ENCODE measurements at regions not wholly inside any gene's neighbourhood (a gene's known extent, or its start where the extent isn't known, plus 50 kb on each side); places are given as distances from the start of the nearest gene placed in this dataset.

DNA sequence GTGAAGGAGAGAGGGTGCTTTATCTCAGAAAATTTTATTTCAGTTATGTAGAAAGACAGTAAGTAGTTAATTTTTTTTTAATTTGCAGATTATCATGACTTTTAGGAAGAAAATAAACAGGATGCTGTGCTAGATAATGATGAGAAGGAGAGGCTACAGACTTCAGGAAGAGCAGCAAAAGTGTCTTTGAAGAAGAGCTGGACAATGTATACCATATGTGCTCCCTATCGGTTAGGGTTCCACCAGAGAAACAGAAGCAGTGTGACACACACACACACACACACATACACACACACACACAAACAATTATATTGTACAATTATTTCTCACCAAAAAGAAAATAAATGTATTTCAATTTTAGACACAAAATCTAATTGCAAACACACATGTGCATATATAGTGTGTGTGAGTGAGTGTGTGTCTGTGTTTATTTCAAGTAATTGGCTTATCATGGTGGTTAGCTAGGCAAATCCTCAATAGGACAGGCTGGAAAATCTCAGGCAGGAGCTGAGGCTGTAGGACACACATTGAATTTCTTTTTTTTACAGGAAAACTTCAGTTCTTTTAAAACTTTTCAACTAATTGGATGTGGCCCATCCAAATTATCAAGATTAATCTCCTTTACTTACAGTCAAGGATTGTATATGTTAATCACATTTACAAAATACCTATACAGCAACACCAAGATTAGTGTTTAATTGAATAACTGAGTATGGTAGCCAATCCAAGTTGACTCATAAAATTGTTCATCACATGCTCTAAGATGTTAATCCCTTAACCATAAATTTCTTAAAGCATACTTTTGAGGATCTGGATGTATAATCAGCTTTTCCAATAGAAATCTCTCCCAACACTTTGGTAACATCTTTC, 235.8 kb upstream of the DCN start:
- DNase-seq = no peak

DNA sequence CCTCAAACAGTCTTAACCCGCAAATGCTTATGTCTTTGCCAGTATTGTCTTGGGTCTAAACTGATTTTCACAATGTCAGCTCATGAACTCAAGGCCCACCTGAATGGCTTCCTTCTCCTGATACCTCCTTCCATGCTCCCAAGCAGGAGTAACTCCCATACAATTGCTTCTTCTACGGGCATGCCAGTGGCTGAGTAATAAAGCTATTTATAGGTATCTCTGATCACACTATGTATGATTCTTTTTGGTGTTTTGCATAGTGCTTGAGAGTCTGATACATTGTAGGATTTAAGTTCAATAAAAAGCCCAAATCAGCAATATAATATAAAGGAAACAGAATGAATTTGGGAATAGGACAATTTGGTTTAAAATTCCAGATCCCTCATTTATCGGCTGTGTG, 235.0 kb upstream of the DCN start:
- no peak for DNase-seq

DNA sequence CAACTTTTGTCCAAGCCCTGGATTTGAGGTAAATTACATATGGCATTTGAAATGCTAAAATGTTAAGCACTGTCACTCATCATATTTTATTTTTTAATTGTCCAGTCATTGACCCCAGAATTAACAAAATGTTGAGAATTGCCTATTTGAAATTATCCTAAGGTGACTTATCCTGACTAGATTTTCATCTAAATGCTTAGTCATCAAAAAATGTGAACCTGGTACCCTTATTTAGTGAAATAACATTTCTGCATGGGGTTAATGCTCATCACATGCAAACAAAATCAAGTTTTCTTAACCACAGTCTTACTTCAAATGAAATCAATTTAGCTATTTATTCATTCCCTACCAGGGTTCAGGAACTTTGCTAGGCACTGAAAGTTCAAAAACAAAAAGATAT, 232.0 kb upstream of the DCN start:
- no peak for DNase-seq

DNA sequence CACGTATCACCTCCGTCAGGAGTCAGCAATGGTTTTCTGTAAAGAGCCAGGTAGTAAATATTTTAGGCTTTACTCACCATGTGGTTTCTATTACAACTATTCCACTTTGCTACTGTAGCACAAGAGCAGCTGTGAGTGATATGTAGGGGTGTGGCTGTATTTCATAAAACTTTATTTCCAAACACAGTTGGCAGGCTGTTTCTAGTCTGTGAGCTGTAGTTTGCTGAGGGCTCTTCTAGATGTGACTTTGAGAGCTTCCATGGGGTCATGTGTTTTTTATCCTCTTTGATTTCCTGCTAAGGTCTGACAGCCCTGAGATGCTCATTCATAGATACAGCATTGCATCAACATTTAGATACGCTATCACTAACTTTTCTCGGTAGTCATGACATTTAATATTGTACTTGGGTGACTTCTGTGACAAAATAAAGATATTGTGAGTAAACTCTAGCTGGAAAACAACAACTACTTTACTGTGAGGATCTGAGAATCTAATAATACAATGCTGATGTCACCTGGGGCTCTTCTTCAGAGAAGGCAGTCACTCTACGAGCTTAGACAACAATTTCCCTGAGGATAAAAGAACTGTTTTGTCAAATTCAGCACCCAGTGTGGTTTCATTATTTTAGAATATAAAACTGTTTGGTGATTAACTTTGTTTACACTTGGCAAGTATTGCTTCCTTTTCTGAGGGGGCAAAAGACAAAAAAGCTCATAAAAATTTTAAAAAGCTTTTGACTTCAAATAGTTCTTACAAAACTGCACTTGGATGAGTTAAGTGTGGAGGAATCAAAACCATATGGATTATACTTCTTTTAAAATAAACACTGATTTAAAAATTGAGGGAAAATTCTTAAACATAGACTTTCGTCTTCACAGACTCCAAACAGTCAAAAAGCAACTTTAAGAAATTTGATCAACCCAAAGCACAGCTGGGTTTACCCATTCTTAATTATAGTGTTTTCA, 231.2 kb upstream of the DCN start:
- no peak for DNase-seq

DNA sequence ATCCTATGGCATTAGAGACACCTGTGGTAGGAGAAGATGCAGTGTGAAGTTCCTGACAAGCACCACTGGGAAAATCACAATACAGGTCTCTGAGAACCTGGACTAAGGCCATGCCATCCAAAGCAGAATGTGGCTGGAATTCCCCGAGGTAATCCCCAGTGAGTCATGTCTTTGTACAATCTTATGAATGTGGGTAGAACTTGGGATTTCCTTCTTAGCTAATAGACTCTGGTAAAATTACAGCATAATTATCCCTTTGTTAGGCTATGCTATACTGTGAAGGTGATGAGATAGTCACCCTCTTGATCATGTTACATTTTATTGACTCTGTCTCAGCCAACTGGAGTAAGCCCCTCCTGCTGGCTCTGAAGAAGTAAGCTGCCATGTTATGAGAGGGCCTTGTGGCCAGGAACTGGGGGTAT, 224.3 kb upstream of the DCN start:
- no peak for DNase-seq

DNA sequence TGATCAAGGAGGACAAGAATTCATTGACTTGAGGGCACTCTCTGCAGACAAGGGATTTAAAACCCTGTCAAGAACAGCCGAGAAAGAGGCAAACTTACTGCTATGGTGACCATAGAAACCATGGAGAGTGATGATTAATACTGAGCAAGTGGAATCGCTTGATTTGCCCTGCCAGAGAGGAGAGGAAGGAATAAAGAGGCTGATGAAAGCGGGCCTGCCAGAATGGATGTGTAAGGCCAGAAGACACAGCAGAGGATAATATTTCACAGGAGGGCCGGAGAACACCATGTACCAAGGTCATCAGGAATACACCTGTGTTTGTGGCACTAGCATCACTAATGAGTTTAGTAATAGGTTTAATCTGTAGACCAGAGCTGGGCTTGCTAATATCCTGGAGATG, 221.8 kb upstream of the DCN start:
- DNase-seq = no peak

DNA sequence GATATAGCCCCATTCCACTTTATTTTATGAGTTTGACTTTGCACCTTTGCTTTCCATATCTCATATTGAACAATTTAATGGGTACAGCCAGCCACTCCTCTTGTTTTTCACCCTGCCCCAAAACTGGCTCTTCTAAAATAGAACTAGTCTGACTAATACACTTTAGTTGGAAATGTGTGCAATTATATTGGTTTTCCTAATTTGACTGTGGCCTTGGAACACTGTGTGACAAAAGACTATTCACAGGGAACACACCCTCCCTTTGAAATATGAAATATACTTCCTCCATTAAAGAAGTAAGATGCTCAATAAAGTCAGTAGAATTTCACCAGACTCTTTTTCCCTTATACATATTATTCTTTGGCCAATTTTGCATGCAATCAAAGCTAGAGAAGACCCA, 218.6 kb upstream of the DCN start:
- no peak for DNase-seq

DNA sequence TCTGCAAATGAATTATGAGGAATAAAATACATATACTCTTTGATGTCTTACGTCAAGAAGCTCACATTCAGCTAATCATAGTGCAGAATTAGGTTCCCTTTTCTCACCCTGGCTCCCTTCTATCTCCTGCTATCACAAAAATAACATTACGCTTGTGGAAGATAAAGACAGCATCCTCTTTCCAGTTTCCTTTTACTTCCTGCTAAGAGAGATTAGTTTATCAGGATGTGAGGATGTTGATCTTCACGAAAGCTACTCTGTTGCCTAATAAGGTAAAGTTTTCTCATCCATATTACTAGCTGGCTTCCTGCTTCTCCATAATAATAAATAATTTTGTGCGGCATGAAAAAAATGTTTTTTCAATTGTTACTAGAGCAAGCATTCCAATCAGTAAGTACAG, 217.7 kb upstream of the DCN start:
- no peak for DNase-seq

DNA sequence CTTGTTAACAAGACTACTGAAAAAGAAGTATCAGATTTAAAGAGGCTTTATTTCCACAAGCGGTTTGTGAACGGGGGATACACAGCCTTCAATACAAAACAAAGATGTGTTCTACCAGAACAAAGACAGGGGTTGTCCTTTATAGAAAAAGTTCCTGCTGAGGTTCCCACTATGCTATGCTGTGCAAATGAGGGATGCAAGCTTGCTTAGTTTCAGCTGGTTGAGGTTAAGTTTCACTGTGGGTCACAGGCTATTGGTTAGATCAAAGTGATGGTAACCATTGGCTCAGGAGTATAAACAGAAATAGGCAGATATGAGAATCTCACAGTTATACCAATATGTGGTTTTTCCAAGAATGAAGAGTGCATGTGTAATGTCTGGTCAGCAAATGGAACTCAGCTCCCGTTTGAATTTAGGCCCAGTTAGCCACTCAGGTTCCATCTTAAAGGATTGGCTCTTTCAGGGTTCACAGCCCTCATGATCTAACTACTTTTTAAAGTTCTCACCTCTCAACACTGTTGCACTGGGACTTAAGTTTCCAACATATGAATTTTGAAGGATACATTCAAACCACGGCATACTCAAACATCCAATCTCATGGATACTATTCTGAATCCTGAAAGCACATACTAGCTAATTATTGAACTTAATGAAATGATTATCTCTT, 215.4 kb upstream of the DCN start:
- DNase-seq = no peak

DNA sequence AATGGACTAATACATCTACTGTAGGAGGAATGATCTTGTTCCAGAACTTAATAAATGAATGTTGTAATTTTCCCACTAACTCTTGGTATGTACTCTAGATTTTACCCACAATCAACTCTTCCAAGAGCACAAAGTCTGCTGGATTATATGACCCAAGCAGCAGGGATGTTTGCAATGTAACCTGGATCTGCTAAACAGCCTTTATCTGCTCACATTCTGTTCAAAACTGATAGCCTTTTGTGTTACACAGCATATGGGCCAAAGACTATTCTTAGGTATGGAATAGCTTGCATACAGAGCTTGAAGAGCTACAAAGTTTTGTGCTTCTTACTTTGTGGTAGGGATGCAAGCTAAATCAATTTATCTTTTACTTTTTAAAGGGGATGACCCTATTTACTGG, 213.7 kb upstream of the DCN start:
- no peak for DNase-seq

DNA sequence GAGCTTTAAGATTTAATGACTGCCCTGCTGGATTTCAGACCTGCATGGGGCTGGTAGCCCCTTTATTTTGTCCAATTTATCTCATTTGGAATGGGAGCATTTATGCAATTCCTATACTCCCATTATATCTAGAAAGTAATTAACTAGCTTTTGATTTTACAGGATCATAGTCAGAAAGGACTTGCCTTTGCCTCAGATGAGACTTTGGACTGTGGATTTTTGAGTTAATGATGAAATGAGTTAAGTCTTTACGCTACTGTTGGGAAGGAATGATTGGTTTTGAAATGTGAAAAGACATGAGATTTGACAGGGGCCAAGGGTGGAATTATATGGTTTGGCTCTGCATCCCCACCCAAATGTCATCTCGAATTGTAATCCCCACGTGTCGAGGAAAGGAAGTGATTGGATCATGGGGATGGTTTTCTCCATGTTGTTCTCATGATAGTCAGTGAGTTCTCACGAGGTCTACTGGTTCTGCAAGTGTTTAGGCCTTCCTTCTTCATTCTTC, 213.1 kb upstream of the DCN start:
- DNase-seq = no peak

DNA sequence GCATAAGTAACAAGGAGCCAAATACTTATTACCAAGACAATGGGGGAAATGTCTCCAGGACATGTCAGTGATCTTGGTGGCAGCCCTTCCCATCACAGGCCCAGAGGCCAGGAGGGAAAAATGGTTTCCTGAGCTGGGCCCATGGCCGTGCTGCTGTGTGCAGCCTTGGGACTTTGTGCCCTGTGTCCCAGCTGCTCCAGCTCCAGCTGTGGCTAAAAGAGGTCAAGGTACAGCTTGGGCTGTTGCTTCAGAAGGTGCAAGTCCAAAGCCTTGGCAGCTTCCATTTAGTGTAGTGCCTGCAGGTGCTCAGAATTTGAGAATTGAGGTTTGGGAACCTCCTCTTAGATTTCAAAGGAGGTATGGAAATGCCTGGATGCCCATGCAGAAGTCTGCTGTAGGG, 212.3 kb upstream of the DCN start:
- DNase-seq = no peak

DNA sequence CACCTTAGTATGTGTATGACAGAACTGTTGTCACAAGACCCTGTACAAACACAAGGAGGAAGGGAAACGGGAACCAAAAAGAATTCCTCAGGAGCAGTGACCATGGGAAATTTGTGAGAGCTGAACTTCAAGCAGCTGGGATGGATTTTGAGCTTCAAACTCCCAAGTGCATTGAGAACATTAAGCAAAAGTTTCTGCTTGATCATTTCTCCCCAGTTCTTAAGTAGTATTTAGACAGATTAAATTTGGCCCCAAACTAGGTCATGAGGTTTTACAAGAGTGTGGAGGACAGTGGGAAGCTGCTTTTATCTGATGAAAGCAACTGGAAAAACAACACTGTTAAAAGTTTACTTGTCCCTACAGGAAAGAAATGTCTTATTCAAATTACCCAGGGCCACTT, 206.0 kb upstream of the DCN start:
- DNase-seq = no peak

DNA sequence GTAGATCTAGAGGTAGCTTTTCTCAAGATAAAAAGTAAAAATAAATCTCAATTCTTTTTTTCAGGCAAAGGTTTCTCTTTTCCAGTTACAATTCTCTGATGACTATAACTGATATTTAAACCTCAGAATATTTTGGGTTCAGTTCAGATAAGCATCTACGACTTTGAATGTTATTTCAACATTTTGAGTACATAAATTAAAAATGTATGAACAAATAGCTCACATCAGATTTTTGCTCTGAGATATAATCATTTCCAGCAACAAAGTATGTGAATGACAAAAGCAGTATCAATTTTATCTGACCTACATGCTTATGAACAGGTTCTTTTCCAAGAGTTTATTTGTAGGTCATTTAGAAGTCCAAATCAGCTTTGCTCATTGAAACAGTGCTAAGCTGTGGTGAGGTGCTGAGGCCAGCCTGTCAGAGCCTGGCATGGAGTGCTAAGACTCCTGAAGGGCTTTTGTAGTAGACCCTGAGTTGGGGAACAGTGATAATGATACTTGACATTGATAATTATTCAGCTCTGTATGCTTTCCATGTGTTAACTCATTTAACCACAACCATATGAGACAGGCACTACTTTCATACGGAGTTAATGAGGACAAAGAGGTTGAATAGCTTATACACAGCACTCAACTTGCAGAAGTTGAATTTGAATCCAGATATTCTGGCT, 205.0 kb upstream of the DCN start:
- DNase-seq = no peak

DNA sequence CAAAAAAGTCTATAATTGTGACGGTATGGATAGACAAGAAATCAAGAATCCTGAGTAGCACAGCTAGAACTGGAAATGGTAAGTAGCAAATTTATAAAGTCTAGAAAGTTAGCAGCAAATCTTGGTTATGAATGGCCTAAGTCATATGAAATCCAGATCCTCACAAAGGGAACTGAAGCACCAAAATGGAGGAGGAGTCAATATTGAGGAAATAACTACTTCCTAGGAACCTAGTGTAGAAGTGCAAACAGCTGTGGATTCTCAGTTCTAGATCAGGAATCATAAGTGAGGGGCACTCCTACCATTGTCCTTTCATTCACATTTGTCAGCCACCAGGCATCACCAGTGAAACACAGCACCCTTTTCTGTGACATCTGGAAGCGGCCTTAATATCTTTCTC, 202.2 kb upstream of the DCN start:
- no peak for DNase-seq

DNA sequence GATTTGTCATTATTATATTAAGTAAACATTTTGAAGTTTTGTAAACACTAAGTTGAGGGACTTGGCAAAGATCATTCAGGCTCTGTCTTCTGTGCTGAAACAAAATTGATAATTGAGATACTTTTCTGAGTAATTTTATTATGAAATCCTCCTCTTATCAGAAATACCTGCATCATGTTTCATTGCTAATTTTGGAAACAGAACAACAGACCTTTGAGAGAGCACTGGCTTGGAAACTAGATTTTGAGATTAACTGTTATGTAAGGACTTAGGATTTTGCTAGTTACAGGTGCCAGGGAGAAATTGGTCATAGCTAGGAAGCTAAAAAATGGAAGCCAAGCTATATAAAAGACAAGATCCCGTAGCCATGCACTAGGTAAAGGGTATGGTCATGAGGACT, 201.7 kb upstream of the DCN start:
- no peak for DNase-seq

DNA sequence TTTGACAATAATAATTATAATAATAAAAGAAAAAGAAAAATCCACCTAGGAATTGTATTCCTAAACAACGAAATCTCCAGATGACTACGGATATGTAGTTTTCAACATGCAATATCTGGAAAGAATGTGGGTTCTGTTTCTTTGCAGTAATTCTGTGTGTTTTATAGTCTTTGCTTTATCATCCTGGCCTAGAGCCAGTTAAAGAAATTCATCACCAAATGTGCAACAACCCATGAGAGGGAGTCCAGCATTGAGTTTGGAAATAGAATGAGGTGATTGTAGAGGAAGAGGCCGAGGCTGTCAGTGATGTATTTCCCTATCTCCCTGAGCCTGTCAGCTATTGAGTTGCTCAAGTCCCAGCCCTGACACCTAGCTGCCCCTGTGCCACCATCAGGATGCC, 200.5 kb upstream of the DCN start:
- no peak for DNase-seq

DNA sequence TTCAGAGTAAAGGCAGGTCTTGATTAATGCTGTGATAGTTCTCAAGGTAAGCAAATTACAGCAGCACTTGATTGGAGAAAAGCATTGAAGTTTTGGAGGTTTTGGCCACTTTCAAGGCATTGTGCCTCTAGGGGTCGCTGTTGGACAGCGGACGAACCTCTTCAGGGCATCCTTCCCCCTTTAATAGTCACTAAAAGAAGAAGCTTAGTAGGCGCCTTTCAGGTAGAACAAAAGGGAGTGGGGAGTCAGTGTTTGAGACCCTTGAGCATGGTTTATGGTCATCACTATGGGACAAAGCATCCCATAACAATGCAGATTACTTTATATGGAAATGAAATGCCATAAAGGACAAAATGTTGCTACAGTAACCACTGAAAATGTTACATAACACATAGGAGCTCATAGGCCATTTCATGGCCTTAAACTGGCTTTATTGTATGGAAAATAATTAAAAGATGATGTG, 199.5 kb upstream of the DCN start:
- peak; percentile 80 for DNase-seq

DNA sequence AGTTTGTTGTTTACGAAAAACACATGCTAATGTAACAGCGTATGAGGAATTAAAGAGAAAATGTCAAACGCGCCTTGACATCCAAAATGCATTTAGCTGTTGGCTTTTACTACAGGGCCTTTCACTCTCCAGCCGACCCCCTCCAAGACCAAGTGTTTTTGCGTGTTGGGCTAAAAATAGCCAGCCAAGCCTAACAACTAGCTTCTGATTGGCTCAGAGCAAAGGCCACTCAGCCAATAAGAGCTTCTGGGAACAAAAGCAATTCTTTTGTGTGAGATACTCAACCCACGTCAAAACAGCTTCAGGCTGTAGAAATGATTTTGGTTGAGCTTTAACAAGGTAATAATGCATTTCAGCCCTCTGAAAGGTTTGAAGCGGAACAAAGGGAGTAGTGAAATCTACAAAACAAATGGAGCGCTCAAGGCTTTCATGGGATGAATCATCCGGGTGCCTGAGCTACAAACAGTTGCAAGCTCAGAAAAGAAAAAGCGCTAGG, 198.7 kb upstream of the DCN start:
- peak; percentile 7 for DNase-seq

DNA sequence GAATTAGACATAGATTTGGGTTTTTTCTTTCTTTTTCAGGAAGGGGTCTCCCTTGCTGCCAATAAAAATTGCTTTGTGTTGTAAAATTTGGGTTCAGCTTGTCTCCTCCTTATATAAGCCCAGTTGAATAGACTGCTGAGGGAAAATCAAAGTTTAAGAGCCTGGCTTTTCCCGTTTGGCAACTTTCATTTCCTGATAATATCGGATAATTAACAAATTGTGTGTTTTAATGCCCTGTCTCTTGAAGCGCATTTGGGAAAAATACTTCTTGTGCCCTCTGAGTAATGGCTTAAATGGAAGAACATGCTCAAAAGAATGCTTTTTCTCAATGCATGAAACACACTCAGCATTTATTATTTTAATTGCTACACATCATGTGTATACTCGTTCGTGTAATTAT, 198.0 kb upstream of the DCN start:
- DNase-seq = no peak

DNA sequence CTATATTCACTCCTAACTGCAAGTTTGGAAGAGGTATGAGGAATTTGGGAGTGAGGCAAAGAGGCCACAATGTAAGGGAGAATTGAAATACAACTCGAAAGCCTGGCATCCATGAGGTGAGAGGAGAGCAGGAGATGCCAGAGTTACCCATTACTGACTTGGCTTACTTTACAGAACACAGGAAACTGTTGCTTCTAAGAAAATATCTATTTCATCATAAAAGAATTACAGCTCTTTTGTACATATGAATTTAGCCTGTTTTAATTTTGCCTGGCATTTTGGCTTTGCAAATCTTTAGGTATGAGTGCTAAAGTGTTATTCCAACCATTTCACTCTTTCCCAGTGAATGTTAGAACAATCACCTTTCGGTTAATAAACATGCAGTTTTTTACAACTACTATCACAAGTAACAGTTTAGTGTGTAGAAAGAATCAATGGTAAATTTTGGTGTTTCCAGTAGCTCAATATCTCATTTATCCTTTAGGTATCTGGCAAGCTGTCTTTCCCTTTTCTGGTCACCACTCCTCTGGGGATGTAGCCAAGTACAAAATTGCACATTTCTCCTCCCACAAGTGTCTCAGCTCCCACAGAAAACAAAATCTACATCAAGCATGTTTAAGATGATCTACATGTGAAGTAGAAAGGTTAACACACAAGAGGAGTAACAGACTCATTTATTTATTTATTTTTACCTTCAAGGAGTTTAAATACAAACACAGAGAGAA, 196.6 kb upstream of the DCN start:
- no peak for DNase-seq

DNA sequence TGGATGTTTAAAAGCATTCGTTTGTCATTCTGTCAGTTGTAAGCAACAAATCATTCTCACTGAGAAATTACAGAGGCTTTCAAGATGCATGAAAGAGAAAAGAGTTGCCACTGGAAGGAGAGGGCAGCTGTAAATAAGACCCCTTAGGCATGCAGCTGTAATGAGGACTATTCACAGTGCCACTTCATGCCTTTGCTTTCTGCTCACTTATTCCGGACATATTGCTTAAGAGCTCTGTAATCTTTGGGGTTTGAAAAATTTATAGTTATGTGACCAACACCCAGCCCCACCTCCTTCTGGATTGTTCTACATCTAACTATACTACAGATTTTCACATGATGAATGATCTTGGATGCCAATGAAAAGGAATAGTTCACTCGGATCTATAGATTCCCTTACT, 194.8 kb upstream of the DCN start:
- no peak for DNase-seq

Data from CD4-positive, alpha-beta T cell treated with Interleukin-4 for 4 hours (primary cell).